ENCODE measurements at regions not wholly inside any gene's neighbourhood (a gene's known extent, or its start where the extent isn't known, plus 50 kb on each side); places are given as distances from the start of the nearest gene placed in this dataset.

DNA sequence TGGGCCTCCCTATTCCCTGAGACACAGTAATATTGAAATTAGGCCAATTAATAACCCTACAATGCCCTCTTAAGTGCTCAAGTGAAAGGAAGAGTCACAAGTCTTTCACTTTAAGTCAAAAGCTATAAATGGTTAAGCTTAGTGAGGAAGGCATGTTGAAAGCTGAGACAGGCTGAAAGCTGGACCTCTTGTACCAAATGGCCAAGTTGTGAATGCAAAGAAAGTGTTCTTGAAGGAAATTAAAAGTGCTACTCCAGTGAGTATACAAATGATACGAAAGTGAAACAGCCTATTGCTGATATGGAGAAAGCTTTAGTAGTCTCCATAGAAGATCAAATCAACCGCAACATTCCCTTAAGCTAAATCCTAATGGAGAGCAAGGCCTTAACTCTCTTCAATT, 140.8 kb downstream of the PTCSC3 start:
- in situ Hi-C loops (cut with HindIII; ENCODE audit: low sequenced_read_pairs): loop anchor here (5.0 kb wide), 1 partner anchor 102 kb away; no protein-coding TSS in a partner anchor

DNA sequence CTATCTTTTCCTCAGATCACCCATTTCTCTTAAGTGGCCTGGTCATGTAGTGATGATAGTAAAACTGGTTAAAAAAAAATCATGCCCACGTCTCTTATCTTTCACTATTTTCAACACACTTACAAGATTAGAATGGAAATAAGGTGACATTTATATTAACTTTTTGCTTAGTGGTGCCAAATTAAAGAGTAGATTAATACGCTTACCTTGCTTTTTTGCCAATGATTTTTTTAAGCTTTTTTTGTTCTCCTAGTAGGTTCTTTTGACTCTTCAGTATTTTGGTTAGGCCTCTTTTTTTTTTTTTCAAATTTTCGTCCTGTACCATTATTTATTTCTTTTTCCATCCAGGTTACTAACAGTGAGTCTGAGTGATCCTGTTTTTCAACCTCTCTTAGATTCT, 147.9 kb downstream of the PTCSC3 start:
- in situ Hi-C loops (cut with HindIII; ENCODE audit: low sequenced_read_pairs): no loop called here

DNA sequence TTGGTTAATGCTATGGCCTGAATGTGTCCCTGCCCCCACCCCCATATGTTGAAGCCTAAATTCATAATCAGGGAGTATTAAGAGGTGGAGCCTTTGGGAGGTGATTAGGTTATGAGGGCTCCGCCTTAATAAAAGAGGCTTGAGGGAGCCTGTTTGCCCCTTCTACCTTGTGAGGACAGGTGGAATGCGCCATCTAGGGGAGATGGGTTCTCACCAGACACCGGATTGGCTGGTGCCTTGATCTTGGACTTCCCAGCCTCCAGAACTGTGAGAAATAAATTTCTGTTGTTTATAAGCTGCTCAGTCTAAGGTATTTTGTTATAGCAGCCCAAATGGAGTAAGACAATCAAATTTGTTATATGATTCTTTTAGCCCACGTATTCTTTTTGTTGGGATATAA, 148.3 kb downstream of the PTCSC3 start:
- in situ Hi-C loops (cut with HindIII; ENCODE audit: low sequenced_read_pairs): no loop called here

DNA sequence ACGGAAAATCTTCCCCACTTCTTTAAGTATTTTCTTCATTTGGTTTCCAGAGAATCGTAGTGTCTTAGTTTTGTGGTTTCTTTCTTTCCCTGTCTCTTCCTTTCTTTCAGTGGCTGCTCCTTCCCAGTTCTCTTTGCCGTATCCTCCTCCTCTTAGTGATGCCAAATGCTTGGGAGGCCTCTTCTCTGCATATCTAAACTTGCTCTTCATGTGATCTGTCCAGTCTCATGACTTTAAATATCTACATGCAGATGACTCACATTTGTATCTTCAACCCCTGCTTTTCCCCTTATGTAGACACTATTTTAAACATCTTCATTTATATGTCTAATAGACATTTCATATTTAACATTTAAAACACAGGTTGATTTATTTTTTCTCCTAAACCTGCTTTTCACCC, 149.2 kb downstream of the PTCSC3 start:
- in situ Hi-C loops (cut with HindIII; ENCODE audit: low sequenced_read_pairs): no loop called here

DNA sequence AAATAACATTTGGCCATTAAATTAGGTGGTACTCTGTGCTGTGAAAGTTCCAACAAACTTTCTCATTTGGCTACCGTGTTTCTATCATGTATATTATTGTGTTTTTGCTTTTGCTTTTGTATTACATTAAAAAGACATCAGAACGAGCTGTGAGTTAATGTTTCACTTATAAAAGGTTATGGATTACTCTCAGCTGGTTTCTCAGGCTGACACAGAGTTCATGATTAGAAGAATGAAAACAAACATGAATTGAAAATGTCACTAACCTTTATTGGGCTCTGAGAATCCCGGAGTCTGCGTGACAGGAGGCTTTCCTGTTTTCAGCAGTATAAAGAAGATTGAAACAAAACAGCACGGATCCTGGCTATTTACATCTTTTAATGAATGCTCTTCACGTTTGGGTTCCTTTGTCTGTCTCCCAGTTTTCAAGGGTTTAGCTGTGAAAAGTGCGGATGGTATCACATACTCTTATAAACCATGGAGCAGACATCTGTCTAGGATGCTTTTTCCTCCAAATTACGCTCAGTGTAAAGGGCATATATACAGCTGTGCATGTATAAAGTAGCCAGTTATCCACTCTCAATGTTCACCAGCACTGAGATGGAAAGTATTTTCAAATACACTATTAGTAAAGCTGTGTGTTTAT, 153.6 kb downstream of the PTCSC3 start:
- in situ Hi-C loops (cut with HindIII; ENCODE audit: low sequenced_read_pairs): no loop called here

DNA sequence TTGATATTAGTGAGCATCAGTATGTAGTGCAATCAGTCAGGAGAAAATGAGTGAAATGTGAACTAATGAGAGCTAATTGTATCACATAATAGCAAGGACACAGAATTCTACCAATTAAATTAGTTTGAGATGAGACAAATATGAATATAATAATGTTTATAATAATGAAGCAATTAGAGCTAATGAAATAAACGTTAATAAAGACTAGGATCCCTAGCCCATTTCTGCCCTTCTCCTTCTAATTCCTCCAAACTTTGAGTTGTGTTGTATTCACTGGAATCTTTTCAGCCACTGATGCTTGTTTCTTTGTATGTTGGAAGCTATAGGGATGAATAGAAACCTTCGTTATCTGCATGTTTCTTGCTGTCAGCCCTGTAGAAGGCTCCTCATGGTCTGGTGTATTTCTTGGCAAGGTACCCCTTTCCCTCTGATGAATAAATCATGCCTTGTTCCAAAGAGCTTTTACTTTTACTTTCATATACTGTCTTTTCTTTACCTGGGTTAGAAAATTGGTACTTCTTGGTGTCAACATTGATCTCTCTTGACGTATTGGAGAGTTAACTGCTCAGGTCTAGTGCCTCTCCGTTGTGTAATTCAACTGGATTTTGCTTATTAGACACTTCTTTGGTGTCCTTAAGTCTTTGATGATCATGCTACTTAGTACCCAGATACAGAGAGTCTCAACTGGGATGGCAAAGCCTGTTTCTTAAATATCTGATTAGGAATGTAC, 154.8 kb downstream of the PTCSC3 start:
- in situ Hi-C loops (cut with HindIII; ENCODE audit: low sequenced_read_pairs): no loop called here

DNA sequence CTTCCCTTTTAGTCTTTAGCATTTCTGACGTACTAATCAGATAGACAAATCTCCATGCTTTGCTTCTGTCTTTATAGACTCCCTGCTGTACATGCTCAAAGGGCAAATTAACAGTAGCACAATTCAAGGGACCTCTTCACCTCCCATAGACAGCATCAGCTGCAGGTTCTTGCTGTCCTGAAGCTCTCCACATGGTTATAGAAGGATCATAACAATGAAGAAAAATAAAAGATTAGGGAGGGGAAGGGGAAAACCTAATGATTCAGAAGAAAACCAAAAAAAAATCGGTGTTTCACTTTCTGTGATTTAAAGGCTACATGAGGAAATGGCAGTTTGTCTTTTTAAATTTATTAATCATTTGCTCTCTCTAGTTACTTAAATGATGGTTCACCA, 155.5 kb downstream of the PTCSC3 start:
- in situ Hi-C loops (cut with HindIII; ENCODE audit: low sequenced_read_pairs): no loop called here

DNA sequence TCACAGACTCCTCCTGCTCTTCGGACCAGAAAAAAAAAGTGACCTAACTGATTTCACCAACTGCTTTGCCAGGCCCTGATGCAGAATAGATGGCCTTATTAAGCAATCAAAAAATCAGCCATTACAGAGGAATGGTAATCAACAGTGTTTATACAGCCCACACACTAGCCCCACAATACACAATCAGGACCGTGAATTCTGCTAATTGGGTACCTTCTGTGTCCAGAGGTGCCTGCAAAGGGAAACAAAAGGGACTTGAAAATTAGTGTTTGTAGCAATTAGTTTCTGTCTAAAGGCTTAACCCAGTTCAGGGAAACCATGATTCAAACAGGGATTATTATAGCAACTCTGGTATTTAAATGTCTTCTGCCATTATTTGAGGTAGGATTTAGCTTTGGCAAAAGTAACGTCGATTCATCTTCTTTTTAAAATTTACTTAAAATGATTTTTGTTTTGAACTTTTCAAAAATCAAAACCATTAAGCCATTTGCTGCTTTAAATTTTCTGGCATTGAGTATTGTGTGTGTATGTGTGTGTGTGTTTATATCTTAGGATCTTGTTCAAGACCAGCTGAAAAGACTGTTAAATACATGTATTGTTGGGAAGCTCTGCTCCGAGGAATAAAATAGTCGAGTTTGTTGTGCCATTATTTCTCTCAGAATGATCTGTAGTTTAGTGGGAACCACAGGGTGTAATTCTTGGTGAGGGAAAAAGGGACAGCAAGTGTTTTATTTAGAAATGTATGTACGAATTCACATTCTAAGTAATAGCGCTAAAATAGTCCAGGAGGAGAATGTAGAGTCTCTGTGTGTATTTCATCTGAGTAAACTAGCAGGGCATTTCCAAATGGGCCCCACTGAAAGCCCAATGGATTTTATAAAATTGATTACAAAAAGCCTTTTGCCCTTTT, 156.1 kb downstream of the PTCSC3 start:
- in situ Hi-C loops (cut with HindIII; ENCODE audit: low sequenced_read_pairs): no loop called here

DNA sequence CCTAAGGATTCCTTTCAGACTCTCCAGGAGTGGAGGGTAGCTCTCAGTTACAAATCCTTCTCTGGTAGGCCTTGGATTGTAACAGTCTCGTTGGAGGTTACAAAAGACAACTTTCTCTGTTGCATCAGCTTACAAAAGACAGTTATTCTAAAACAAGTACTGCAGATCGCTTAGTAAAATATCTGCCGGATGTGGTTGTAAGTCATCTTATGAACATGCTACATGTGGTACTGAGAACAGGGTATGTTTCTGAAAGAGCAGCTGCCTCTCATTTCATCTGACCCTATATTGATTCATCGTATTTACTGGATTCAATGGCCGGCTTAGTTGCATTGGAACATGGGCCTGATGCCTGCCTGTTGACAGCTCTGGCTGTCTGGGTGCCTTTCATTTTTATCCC, 157.4 kb downstream of the PTCSC3 start:
- in situ Hi-C loops (cut with HindIII; ENCODE audit: low sequenced_read_pairs): no loop called here

DNA sequence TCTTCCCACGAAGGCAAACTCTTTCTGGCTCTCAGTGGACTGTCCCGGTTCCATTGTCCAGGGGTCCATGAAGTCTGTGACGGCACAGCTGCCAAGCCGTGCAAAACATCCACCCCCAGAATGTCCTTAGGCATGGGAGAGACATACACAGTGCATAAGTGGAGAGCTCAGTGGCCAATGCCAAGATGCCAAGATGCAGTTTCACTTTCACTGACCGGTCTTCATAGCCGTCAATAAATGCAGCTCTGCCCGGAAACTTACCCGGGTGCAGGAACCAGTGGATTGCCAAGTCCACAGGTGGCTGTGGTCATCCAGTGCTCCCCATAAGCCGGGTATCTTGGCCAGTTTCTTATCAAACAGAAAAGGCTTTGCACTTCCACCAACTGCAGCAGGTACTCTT, 162.3 kb downstream of the PTCSC3 start:
- in situ Hi-C loops (cut with HindIII; ENCODE audit: low sequenced_read_pairs): no loop called here

DNA sequence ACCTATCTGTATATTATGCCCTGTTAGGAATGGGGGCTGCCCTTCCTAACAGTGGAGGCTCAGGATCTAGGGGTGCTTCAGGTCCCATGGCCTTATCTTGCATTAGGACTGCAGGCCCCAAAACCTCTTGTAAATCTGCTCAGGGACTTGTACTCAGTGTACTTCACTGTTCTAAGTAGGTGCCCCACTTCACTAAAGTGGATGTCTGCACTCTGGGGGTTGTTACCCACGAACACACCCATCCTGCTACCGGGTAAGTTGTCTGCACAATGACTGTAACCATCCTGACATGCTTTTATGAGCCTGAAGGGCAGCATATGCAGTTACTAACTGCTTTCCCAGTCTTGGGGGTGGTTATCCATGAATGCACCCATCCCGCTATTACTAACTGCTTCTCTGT, 163.0 kb downstream of the PTCSC3 start:
- in situ Hi-C loops (cut with HindIII; ENCODE audit: low sequenced_read_pairs): no loop called here

DNA sequence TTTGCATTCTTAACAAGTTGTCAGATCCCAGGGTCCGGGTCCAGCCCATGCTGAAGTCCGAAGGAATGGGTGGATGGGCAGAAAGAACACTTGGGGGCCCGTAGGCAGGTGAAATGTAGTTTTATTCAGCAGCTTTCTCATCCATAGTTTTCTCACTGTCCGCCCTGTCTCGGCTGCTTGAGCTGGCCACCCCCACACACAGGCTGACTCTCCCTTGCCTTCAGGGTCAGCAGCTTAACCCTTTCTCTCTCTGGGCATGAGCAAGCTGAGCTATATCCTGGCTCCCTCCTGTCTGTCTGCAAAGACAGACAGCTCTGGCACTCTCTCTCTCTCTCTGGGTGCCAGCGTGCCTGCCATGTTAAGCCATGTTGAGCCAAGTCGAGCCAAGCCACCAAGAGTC, 163.9 kb downstream of the PTCSC3 start:
- in situ Hi-C loops (cut with HindIII; ENCODE audit: low sequenced_read_pairs): no loop called here

DNA sequence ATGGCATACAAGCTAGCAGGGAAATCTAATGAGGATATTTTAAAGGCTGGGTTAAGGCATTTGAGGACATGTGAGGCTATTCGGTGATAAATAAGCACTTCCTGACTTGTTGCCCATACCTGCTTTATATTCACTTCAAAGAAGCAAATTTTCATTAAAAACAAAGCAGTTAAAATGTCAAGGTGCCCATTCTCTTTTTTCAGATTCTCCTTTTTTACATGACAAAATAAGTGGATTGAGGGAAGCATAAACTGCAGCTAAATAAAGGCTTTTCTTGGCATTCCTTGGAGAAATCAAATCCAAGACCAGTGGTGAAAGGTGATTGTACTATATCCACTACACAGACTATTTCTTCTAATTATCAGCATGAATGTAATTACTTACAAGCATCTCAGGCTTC, 166.9 kb downstream of the PTCSC3 start:
- in situ Hi-C loops (cut with HindIII; ENCODE audit: low sequenced_read_pairs): no loop called here

DNA sequence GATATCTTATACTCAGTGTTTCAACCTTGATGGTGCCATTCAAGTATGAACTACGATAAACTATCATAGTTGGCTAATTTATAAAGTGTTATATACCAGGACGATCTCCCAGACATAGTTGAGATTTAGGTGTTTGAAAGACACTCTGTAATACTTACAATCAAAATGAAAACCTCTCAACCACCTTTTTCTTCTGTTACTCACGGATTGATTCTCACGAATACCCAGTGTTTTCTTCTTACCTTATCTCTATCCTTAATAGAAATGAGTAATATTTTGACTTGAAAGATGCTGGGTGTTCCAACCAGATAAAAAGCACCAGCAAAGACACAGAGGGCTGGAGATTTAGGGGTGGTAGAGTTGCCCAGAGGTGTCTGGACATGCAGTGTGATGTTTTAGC, 169.9 kb downstream of the PTCSC3 start:
- in situ Hi-C loops (cut with HindIII; ENCODE audit: low sequenced_read_pairs): no loop called here

DNA sequence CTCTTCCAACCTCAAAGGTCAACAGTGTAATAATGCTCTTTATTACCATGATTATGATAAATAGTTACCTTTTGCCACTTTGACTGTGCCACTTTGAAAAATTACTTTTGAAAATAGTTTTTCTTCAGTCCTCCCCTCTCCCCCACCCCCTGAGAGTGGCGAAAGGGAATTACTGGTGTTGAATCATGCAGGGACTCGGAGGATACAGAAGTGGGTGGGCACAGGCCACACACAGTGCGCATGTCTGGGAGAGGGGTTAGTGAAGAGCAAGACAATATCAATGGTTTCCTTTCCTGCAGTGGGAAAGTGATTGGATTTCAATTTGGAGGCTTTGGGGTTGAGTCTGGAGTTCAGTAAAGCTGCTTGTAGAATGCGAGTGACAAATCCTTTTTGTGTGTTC, 170.9 kb downstream of the PTCSC3 start:
- in situ Hi-C loops (cut with HindIII; ENCODE audit: low sequenced_read_pairs): no loop called here

DNA sequence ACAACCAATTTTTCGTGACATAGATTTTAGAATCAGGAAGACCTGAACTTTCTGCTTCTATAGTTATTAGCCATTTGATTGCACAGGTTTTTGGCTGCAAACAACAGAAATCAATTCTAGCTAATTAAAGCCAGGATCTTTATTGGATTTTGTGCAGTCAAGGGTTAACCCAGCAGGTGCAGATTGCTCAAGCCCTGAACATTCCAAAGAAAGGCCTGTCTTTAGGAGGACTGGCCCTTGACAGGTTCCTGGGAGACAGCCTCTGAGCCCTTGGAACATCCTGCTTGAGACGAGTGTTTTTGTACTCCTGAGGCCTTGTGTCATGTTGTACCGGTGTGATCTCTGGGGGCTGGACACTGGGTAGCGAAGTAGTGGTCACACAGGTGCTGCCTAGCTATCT, 174.6 kb downstream of the PTCSC3 start:
- in situ Hi-C loops (cut with HindIII; ENCODE audit: low sequenced_read_pairs): no loop called here

DNA sequence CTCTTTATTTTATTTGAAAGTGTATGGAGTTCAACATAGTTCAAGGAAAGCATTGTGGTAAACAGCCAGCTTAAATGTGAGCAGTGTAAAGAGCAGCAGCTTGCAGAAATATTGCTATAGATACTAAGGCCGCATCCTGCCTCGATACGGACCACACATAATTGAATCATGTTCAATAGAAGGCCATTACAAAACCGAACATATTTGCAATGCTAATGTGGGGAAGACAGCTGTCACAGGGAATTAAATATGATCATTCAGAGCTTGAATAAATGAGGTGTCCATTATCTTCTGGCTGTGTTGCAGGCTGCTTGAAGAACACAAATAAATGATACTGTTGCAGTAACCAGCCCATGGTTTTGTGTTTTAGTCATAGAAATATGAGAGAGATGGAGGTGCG, 173.2 kb downstream of the BRMS1L start:
- in situ Hi-C loops (cut with HindIII; ENCODE audit: low sequenced_read_pairs): no loop called here

DNA sequence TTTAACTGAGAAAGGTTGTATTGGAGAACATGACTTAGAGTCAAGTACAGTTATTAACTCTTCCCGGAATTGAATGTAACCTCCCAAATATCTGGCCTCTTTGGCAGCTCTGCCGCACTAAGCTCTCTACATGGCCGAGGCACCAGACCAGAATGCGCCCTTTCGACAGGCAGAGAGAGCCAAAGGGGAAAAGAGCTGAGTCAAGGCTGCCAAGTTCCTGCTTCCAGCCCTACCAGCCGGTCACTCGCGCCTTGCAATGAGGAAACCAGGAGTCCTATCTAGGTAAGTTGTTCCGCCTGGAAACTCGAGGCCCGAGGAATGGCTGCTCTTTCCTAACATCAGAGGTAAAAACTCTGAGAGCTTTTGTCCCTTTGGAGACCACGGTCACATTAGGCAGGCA, 172.2 kb downstream of the BRMS1L start:
- in situ Hi-C loops (cut with HindIII; ENCODE audit: low sequenced_read_pairs): no loop called here

DNA sequence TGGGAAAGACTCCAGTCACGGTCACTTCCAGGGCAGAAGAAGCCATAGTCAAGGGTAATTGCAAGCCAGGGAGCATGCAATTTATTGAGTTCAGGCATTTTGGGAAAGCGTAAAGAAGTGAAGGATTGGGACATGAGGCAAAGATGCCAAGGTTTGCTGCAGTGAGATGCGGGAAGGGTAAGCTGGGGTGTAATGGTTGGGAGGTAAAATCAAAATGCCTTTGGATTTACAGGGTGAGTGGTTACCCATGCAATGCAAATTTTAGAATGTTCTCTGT, 167.5 kb downstream of the BRMS1L start:
- in situ Hi-C loops (cut with HindIII; ENCODE audit: low sequenced_read_pairs): no loop called here

DNA sequence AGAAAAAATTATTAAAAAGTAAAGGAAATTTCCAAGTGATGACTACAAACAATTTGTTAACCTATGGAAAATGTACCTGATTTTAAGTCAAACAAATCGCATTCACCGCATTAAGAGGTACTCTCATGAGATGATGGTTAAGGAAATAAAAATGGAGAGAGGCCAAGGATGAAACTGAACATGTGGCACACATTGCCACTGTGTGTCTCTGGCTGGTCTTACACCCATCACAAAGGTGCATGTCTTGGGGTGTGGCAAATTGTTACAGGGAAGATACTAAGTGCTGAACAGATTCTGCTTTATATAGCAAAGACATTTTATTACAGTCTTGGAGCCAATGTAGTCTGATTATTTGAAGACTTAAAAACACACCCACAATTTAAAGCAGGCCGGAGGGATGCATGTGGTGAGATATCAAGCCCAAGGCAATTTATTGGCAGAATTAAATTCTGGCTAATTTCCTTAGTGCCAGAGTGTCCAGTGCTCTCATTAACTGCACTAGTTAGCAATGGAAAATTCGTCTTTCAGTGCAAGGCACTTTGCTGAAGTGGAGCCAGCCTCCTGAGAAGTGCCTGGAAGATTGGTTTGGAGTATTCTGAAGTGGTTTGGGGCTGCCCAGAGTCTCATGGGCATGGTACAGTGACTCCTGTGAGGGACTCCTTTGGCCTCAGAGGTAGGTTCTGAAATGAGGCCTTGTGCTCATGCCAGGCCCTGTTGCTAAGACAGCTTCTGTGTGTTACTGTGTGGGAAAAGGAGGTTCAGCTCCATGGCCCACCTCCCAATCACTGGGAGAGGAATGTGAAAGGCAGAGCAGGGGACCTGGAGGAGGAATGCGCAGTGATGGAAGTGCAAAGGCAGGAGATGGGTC, 166.9 kb downstream of the BRMS1L start:
- in situ Hi-C loops (cut with HindIII; ENCODE audit: low sequenced_read_pairs): no loop called here

DNA sequence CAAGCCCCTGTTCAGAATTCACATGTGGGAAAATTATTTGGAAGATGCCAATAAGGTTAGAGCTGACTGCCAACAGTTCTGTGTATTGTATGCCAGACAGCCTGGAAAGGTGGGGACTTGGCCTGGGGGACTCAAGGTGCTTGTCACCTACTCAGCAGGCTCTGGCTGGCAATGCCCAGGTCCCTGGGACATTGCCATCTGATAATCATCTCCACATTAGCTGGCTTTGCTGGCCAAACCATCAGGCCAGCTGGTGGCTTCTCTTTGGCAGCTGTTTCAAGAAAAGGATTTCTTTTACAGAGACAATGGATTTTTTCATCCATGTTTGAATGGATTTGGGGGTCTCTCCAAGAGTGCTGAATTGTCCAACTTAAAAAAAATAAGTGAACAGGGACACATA, 165.2 kb downstream of the BRMS1L start:
- in situ Hi-C loops (cut with HindIII; ENCODE audit: low sequenced_read_pairs): no loop called here
